ENCODE measurements at regions not wholly inside any gene's neighbourhood (a gene's known extent, or its start where the extent isn't known, plus 50 kb on each side); places are given as distances from the start of the nearest gene placed in this dataset.

DNA sequence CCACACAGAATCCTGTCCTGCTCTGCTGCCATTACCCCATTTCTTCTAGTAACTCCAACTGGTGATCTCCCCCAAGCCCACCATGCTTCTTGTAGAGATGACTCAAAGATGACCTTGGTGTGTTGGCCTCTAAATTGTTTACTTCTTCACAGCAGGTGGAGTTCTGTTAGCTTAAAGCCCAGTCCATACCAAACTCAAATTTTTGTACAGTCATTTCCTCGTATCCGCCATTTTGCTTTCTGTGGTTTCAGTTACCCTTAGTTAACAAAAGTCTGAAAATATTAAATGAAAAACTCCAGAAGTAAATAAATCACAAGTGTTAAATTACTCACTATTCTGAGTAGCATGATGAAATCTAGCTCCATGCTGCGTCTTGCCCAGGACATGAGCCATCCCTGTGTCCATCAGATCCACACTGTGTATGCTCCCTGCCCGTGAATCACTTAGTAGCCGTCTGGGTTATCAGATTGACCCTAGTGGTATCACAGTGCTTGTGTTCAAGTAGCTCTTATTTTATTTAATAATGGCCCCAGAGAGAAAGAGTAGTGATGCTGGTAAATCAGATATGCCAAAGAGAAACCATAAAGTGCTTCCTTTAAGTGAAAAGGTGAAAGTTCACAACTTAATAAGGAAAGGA lies 133.3 kb upstream of the NOL4 start:
- no peak overlapping the region for H2AFZ ChIP-seq (ENCODE audit: low read length)
- no peak for DNase-seq
- no peak overlapping the region for H3K4me3 ChIP-seq (ENCODE audit: low read length)
- no peaks in the 10 kb centered on the region for H3K9me3 ChIP-seq (ENCODE audit: low read length)
- no peaks in the 10 kb centered on the region for H3K79me2 ChIP-seq (ENCODE audit: low read length)
- no peak overlapping the region for H3K4me2 ChIP-seq (ENCODE audit: low read depth, low read length, poor library complexity, severe bottlenecking)
- no peaks in the 10 kb centered on the region for H4K20me1 ChIP-seq (ENCODE audit: insufficient read depth, low read depth, low read length)
- no peaks in the 10 kb centered on the region for H3K27me3 ChIP-seq (ENCODE audit: low read length)
- no peak overlapping the region for H3K27ac ChIP-seq (ENCODE audit: low read length)
- H3K9me2 ChIP-seq (replicated peaks; ENCODE audit: insufficient read depth, low read length) = 0 out of 2 replicates have a peak, but pooled peaks cover 4% of the 10 kb centered on the region
- no peak overlapping the region for H3K9ac ChIP-seq (ENCODE audit: low read length)
- H3K36me3 ChIP-seq (ENCODE audit: insufficient read depth, low read length) = no peaks in the 10 kb centered on the region
- no peaks in the 10 kb centered on the region for H3K4me1 ChIP-seq (ENCODE audit: low read length)

DNA sequence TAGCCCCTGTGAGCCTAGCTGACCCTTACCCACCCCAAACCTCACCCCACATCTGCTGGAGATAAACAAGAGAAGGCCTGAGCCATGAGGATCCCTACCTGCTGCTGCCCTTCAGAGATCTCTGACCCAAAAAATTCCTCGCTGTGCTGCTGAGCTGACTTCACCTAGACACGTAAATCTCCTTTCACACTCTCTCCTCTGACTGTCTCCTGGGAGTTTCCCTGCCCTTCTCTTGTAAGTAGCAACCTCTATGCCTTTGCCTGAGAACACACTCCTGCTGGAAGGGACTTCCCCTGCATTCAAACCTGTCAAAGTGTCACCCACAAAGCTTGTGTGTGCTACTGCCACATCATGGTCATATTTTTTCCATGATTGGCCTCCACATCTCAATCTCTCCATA lies 134.2 kb upstream of the NOL4 start:
- H3K4me1 ChIP-seq (ENCODE audit: low read length) = no peaks in the 10 kb centered on the region
- H3K27me3 ChIP-seq (ENCODE audit: low read length) = no peaks in the 10 kb centered on the region
- 0 out of 2 replicates have a peak, but pooled peaks cover 4% of the 10 kb centered on the region for H3K9me2 ChIP-seq (replicated peaks; ENCODE audit: insufficient read depth, low read length)
- H3K27ac ChIP-seq (ENCODE audit: low read length) = no peak overlapping the region
- no peaks in the 10 kb centered on the region for H3K9me3 ChIP-seq (ENCODE audit: low read length)
- no peak overlapping the region for H3K4me3 ChIP-seq (ENCODE audit: low read length)
- no peak for DNase-seq
- no peak overlapping the region for H3K4me2 ChIP-seq (ENCODE audit: low read depth, low read length, poor library complexity, severe bottlenecking)
- no peak overlapping the region for H2AFZ ChIP-seq (ENCODE audit: low read length)
- no peaks in the 10 kb centered on the region for H4K20me1 ChIP-seq (ENCODE audit: insufficient read depth, low read depth, low read length)
- H3K79me2 ChIP-seq (ENCODE audit: low read length) = no peaks in the 10 kb centered on the region
- no peak overlapping the region for H3K9ac ChIP-seq (ENCODE audit: low read length)
- H3K36me3 ChIP-seq (ENCODE audit: insufficient read depth, low read length) = no peaks in the 10 kb centered on the region

GRCh38 chr18:34364699-34365098 lies 140.0 kb upstream of the NOL4 start:
- Histone ChIP-seq H2AFZ (ENCODE audit: low read length) (no peak overlapping the region), H3K9ac (ENCODE audit: low read length) (no peak overlapping the region), H3K79me2 (ENCODE audit: low read length) (no peaks in the 10 kb centered on the region), H3K36me3 (ENCODE audit: insufficient read depth, low read length) (no peaks in the 10 kb centered on the region), H3K4me2 (ENCODE audit: low read depth, low read length, poor library complexity, severe bottlenecking) (no peak overlapping the region), H3K27ac (ENCODE audit: low read length) (no peak overlapping the region), H3K27me3 (ENCODE audit: low read length) (no peaks in the 10 kb centered on the region), H4K20me1 (ENCODE audit: insufficient read depth, low read depth, low read length) (no peaks in the 10 kb centered on the region), H3K4me3 (ENCODE audit: low read length) (no peak overlapping the region), H3K4me1 (ENCODE audit: low read length) (no peaks in the 10 kb centered on the region), H3K9me3 (ENCODE audit: low read length) (no peaks in the 10 kb centered on the region), H3K9me2 (replicated peaks; ENCODE audit: insufficient read depth, low read length) (no peaks in the 10 kb centered on the region)
- DNase-seq = no peak

- H3K4me2 ChIP-seq (ENCODE audit: low read depth, low read length, poor library complexity, severe bottlenecking) = no peak overlapping the region
- H3K79me2 ChIP-seq (ENCODE audit: low read length) = no peaks in the 10 kb centered on the region
- H3K36me3 ChIP-seq (ENCODE audit: insufficient read depth, low read length) = no peaks in the 10 kb centered on the region
- no peak overlapping the region for H2AFZ ChIP-seq (ENCODE audit: low read length)
- no peaks in the 10 kb centered on the region for H3K4me1 ChIP-seq (ENCODE audit: low read length)
- no peak overlapping the region for H3K27ac ChIP-seq (ENCODE audit: low read length)
- H3K27me3 ChIP-seq (ENCODE audit: low read length) = no peaks in the 10 kb centered on the region
- no peaks in the 10 kb centered on the region for H3K9me3 ChIP-seq (ENCODE audit: low read length)
- H4K20me1 ChIP-seq (ENCODE audit: insufficient read depth, low read depth, low read length) = no peaks in the 10 kb centered on the region
- no peak overlapping the region for H3K4me3 ChIP-seq (ENCODE audit: low read length)
- no peak for DNase-seq
- no peak overlapping the region for H3K9ac ChIP-seq (ENCODE audit: low read length)
- 0 out of 2 replicates have a peak, but pooled peaks cover 2% of the 10 kb centered on the region for H3K9me2 ChIP-seq (replicated peaks; ENCODE audit: insufficient read depth, low read length)
Measured at GRCh38 chr18:34370704-34371395, 146.1 kb upstream of the NOL4 start.

DNA sequence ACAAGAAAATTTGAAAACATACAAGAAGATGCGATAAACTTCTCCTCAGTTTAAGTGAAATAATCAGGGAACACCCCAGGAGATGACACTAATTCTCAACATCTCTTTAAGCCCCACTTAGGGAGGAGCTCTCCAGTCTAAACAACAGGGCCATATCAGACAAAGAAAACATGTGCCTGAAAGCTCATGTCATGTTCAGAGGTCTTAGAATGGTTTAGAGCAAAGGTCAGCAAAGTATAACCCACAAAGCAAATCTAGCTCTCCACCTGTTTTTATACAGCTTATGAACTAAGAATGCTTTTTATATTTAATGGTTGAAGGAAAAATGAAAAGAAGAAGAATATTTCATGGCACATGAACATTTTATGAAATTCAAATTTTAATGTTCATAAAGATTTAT lies 155.6 kb upstream of the NOL4 start:
- H3K9ac ChIP-seq (ENCODE audit: low read length) = no peak overlapping the region
- H3K9me3 ChIP-seq (ENCODE audit: low read length) = no peaks in the 10 kb centered on the region
- 0 out of 2 replicates have a peak, but pooled peaks cover 2% of the 10 kb centered on the region for H3K9me2 ChIP-seq (replicated peaks; ENCODE audit: insufficient read depth, low read length)

DNA sequence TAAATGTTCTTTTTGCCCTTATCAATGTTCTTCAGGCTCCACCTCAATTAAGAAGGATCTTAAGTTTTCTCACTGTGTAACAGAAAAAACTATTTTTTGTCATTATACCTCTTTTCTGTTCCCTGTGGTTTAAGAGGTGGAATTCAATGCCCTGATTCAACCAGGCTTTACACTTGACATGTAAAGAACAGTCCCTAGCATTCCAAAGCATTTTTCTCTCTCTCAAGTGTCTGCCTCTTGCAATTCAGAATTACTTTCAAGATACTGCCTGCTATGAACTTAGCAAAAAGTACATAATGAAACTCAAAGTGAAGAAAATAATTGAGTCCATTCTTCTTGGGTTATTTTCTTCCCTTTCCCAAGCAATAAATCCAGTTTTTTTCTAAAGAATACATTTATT lies 160.6 kb upstream of the NOL4 start:
- no peaks in the 10 kb centered on the region for H3K9me2 ChIP-seq (replicated peaks; ENCODE audit: insufficient read depth, low read length)
- no peaks in the 10 kb centered on the region for H3K79me2 ChIP-seq (ENCODE audit: low read length)
- H3K4me3 ChIP-seq (ENCODE audit: low read length) = no peak overlapping the region
- no peaks in the 10 kb centered on the region for H3K9me3 ChIP-seq (ENCODE audit: low read length)
- H2AFZ ChIP-seq (ENCODE audit: low read length) = no peak overlapping the region
- H3K4me2 ChIP-seq (ENCODE audit: low read depth, low read length, poor library complexity, severe bottlenecking) = no peak overlapping the region
- H3K27me3 ChIP-seq (ENCODE audit: low read length) = no peaks in the 10 kb centered on the region
- DNase-seq = no peak
- H3K36me3 ChIP-seq (ENCODE audit: insufficient read depth, low read length) = no peaks in the 10 kb centered on the region
- no peaks in the 10 kb centered on the region for H3K4me1 ChIP-seq (ENCODE audit: low read length)
- H3K27ac ChIP-seq (ENCODE audit: low read length) = no peak overlapping the region
- no peaks in the 10 kb centered on the region for H4K20me1 ChIP-seq (ENCODE audit: insufficient read depth, low read depth, low read length)
- H3K9ac ChIP-seq (ENCODE audit: low read length) = no peak overlapping the region

More for the DNA sequence above, 155.6 kb upstream of the NOL4 start:
- Histone ChIP-seq H3K27ac (ENCODE audit: low read length) (no peak overlapping the region), H4K20me1 (ENCODE audit: insufficient read depth, low read depth, low read length) (no peaks in the 10 kb centered on the region), H3K79me2 (ENCODE audit: low read length) (no peaks in the 10 kb centered on the region), H3K27me3 (ENCODE audit: low read length) (no peaks in the 10 kb centered on the region), H3K4me2 (ENCODE audit: low read depth, low read length, poor library complexity, severe bottlenecking) (no peak overlapping the region), H2AFZ (ENCODE audit: low read length) (no peak overlapping the region), H3K4me1 (ENCODE audit: low read length) (no peaks in the 10 kb centered on the region), H3K4me3 (ENCODE audit: low read length) (no peak overlapping the region), H3K36me3 (ENCODE audit: insufficient read depth, low read length) (no peaks in the 10 kb centered on the region)
- no peak for DNase-seq

- Histone ChIP-seq H3K9me2 (replicated peaks; ENCODE audit: insufficient read depth, low read length) (no peaks in the 10 kb centered on the region), H3K36me3 (ENCODE audit: insufficient read depth, low read length) (no peaks in the 10 kb centered on the region), H3K79me2 (ENCODE audit: low read length) (no peaks in the 10 kb centered on the region), H3K4me1 (ENCODE audit: low read length) (peaks cover 2% of the 10 kb centered on the region), H4K20me1 (ENCODE audit: insufficient read depth, low read depth, low read length) (no peaks in the 10 kb centered on the region), H3K9me3 (ENCODE audit: low read length) (no peaks in the 10 kb centered on the region), H3K27me3 (ENCODE audit: low read length) (no peaks in the 10 kb centered on the region), H3K9ac (ENCODE audit: low read length) (no peak overlapping the region), H3K4me2 (ENCODE audit: low read depth, low read length, poor library complexity, severe bottlenecking) (no peak overlapping the region), H3K4me3 (ENCODE audit: low read length) (no peak overlapping the region), H2AFZ (ENCODE audit: low read length) (no peak overlapping the region), H3K27ac (ENCODE audit: low read length) (no peak overlapping the region)
- DNase-seq = no peak
Measured at GRCh38 chr18:34386803-34387202, 162.1 kb upstream of the NOL4 start.

DNA sequence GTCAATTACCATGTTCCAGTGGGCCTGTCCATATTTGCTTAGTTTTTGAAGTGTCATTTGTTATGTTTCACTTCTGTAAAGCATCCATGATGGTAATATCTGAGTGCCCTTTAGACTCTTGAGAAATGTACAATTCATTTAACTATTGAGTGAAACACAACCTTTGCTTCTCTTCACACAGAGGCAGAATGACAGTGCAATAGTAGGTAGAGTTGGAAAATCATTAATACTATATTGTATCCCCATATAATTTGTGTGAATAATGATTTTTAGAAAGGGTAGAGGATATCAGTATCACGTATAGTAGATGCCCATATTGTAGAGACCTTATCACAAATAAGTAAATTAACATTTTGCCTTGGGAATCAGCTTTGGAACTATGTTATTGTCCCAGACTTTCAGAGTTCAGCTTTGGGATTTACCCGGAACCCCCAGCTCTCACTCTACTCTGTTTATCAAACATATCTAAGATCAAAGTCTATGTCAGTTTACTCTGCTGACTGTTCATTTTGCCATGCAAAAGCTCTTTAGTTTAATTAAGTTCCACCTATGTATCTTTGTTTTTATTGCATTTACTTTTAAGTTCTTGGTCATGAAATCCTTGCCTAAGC lies 172.7 kb upstream of the NOL4 start:
- Histone ChIP-seq H3K9ac (ENCODE audit: low read length) (no peak overlapping the region), H3K4me1 (ENCODE audit: low read length) (no peaks in the 10 kb centered on the region), H2AFZ (ENCODE audit: low read length) (no peak overlapping the region), H3K27me3 (ENCODE audit: low read length) (no peaks in the 10 kb centered on the region), H3K9me2 (replicated peaks; ENCODE audit: insufficient read depth, low read length) (no peaks in the 10 kb centered on the region), H4K20me1 (ENCODE audit: insufficient read depth, low read depth, low read length) (no peaks in the 10 kb centered on the region), H3K27ac (ENCODE audit: low read length) (no peak overlapping the region), H3K4me2 (ENCODE audit: low read depth, low read length, poor library complexity, severe bottlenecking) (no peak overlapping the region), H3K9me3 (ENCODE audit: low read length) (no peaks in the 10 kb centered on the region), H3K4me3 (ENCODE audit: low read length) (no peak overlapping the region), H3K36me3 (ENCODE audit: insufficient read depth, low read length) (no peaks in the 10 kb centered on the region), H3K79me2 (ENCODE audit: low read length) (no peaks in the 10 kb centered on the region)
- no peak for DNase-seq

Measured in Karpas-422 (cell line).